CD8-positive, alpha-beta memory T cell (primary cell): ENCODE measurements at regions not wholly inside any gene's neighbourhood (a gene's known extent, or its start where the extent isn't known, plus 50 kb on each side); places are given as distances from the start of the nearest gene placed in this dataset.
"Not testable (repeated sequence)": the region's sequence is repeated elsewhere in the genome, so short reads cannot be mapped to it uniquely, and the experiment has no call there.

ENCODE experiments used
- CTCF ChIA-PET: fragments of 350-600 bp; sonication (Branson Sonifier 250); formaldehyde crosslinking; loops from one replicate; lab custom pipeline; 2021; ENCODE audit warnings: antibody characterized with exemption; lab: Charles Lee
- POLR2A ChIA-PET: fragments of 350-600 bp; sonication (Branson Sonifier 250); formaldehyde crosslinking; loops from one replicate; lab custom pipeline; 2021; ENCODE audit warnings: antibody characterized with exemption; lab: Charles Lee
- DNase-seq, 5 donors: peaks; one replicate each; pipeline versions ENCODE4 v3.0.0 to v3.0.0-alpha.2; 2020 to 2022; ENCODE audit warnings: mixed read lengths in 1 of 5
- H3K27ac ChIP-seq: one replicate; pipeline ENCODE4 v1.7.0; 2013; ENCODE audit warnings: low read depth, mild to moderate bottlenecking, low read length, moderate library complexity
- H3K27me3 ChIP-seq: 2 replicates; pipeline ENCODE4 v1.7.0; 2013; ENCODE audit warnings: low read length, mild to moderate bottlenecking; ENCODE audit not compliant: insufficient read depth, poor library complexity, severe bottlenecking
- H3K36me3 ChIP-seq: 2 replicates; pipeline ENCODE4 v1.7.0; 2013; ENCODE audit warnings: mild to moderate bottlenecking, low read length, moderate library complexity; ENCODE audit not compliant: insufficient read depth
- H3K4me1 ChIP-seq: 2 replicates; pipeline ENCODE4 v1.7.0; 2013; ENCODE audit warnings: mild to moderate bottlenecking, low read length, moderate library complexity; ENCODE audit not compliant: insufficient read depth
- H3K4me3 ChIP-seq: 2 replicates; pipeline ENCODE4 v1.7.0; 2013; ENCODE audit warnings: mild to moderate bottlenecking, low read length
- H3K9me3 ChIP-seq: 2 replicates; pipeline ENCODE4 v1.7.0; 2013; ENCODE audit warnings: mild to moderate bottlenecking, low read length
- H3K27ac Mint-ChIP-seq, 8 donors: one replicate each; pipeline ENCODE4 v1.8.0; 2020 to 2021; ENCODE audit warnings: mixed read lengths in 8 of 8, mild to moderate bottlenecking in 6 of 8, inconsistent platforms in 3 of 8, moderate library complexity in 3 of 8
- H3K27me3 Mint-ChIP-seq, 2 donors: one replicate each; pipeline ENCODE4 v1.8.0; 2020 to 2021; ENCODE audit warnings: mixed read lengths in 2 of 2, mild to moderate bottlenecking in 1 of 2, moderate library complexity in 1 of 2
- H3K36me3 Mint-ChIP-seq, 3 donors: one replicate each; pipeline ENCODE4 v1.8.0; 2020 to 2021; ENCODE audit warnings: mixed read lengths in 3 of 3, inconsistent platforms in 1 of 3, mild to moderate bottlenecking in 1 of 3
- H3K4me1 Mint-ChIP-seq, 3 donors: one replicate each; pipeline ENCODE4 v1.8.0; 2020 to 2021; ENCODE audit warnings: mixed read lengths in 3 of 3, inconsistent platforms in 1 of 3, mild to moderate bottlenecking in 1 of 3
- H3K4me3 Mint-ChIP-seq, 7 donors: one replicate each; pipeline ENCODE4 v1.8.0; 2020 to 2021; ENCODE audit warnings: mixed read lengths in 7 of 7, mild to moderate bottlenecking in 6 of 7, moderate library complexity in 4 of 7, inconsistent platforms in 2 of 7
- H3K9me3 Mint-ChIP-seq, 5 donors: one replicate each; pipeline ENCODE4 v1.8.0; 2020 to 2022; ENCODE audit warnings: mixed read lengths in 5 of 5, mild to moderate bottlenecking in 3 of 5, moderate library complexity in 2 of 5, inconsistent platforms in 1 of 5

DNA sequence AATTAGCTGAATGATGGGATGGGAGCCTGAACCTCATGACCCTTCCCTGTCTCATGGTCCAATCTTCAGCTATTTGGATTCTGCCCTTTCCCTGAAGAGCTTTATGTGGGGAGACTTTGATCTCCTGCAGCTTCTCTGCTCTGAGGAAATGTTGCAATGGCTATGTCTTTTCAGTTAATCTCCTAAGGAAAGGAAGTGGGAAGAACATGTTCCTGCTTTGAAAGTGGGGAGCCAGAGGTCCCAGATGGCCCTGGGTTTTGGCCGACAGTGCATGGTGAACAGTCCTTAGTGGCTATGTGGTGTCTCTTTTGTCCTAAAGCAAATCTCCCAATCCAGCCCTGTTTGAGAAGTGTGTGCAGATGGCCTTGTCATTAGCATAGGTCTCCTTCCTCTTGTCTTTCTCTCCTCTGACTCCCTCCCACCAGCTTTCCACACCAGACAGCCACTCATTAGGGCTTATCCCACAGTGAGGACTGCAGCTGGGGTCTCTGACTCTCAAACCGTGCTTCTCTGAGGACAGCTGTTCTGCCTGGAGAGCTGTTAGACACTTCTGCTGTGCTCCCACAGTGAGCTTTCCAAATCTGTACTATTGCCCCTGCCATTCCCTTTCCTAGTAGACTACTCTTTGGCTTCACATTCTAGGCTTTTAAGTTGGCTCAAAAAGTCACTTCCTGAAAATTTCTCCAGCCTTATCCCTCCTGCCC lies 365.8 kb upstream of the UMPS start:
- H3K9me3 Mint-ChIP-seq = peaks cover 0 to 3% (median 0%) of the 10 kb centered on the region in 5 donors
- POLR2A ChIA-PET = no interaction called here

DNA sequence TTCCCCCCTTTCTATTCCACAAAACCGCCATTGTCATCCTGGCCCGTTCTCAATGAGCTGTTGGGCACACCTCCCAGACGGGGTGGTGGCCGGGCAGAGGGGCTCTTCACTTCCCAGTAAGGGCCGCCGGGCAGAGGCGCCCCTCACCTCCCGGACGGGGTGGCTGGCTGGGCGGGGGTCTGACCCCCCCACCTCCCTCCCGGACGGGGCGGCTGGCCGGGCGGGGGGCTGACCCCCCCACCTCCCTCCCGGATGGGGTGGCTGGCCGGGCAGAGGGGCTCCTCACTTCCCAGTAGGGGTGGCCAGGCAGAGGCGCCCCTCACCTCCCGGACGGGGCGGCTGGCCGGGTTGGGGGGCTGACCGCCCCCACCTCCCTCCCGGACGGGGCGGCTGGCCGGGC lies 363.6 kb upstream of the UMPS start:
- H3K27ac Mint-ChIP-seq, H3K4me1 ChIP-seq, H3K4me3 Mint-ChIP-seq, H3K4me3 ChIP-seq, DNase-seq, H3K27me3 ChIP-seq, H3K27me3 Mint-ChIP-seq, H3K9me3 Mint-ChIP-seq, H3K27ac ChIP-seq, H3K36me3 Mint-ChIP-seq, H3K36me3 ChIP-seq, H3K4me1 Mint-ChIP-seq, POLR2A ChIA-PET, CTCF ChIA-PET, H3K9me3 ChIP-seq: not testable (repeated sequence)

More for the DNA sequence above, 365.8 kb upstream of the UMPS start:
- Histone ChIP-seq H3K27me3 (no peaks in the 10 kb centered on the region), H3K27ac (no peak overlapping the region), H3K4me3 (no peak overlapping the region), H3K36me3 (no peaks in the 10 kb centered on the region), H3K9me3 (no peaks in the 10 kb centered on the region), H3K4me1 (no peaks in the 10 kb centered on the region)
- Mint-ChIP-seq H3K4me3 (no peak overlapping the region), H3K4me1 (no peaks in the 10 kb centered on the region), H3K27me3 (peaks cover 3 to 13% of the 10 kb centered on the region in 2 donors), H3K27ac (no peak overlapping the region), H3K36me3 (no peaks in the 10 kb centered on the region)
- CTCF ChIA-PET = no interaction called here
- DNase-seq = no peak

DNA sequence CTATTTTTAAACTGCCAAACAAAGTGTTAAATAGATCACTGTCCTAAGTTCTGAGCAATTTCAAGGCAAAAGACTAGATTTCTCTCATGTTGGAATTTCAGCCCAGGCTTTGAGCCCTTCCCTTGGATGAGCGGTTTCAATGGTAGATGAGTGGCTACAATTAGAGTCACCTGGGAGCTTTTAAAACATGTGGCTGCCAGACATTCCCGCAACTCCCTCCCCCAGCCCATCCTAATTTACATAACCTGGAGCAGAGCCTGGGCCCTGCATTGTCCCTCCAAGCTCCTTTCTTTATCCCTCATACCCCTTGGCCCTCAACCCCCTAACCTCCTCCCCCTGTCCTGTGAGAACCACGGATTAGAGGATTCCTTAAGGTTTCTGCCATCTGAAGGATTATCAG lies 357.5 kb upstream of the UMPS start:
- ChIA-PET POLR2A (no interaction called here), CTCF (no interaction called here)
- no peaks in the 10 kb centered on the region for H3K27me3 ChIP-seq
- H3K4me1 ChIP-seq = no peaks in the 10 kb centered on the region
- DNase-seq = no peak
- no peak overlapping the region for H3K27ac ChIP-seq
- H3K36me3 Mint-ChIP-seq = no peaks in the 10 kb centered on the region
- H3K4me3 ChIP-seq = no peak overlapping the region
- H3K4me1 Mint-ChIP-seq = no peaks in the 10 kb centered on the region
- peaks cover 0 to 6% (median 3%) of the 10 kb centered on the region in 5 donors for H3K9me3 Mint-ChIP-seq
- H3K9me3 ChIP-seq = no peaks in the 10 kb centered on the region
- H3K4me3 Mint-ChIP-seq = no peak overlapping the region
- no peaks in the 10 kb centered on the region for H3K36me3 ChIP-seq
- H3K27me3 Mint-ChIP-seq = peaks cover 0 to 10% of the 10 kb centered on the region in 2 donors
- H3K27ac Mint-ChIP-seq = no peak overlapping the region

DNA sequence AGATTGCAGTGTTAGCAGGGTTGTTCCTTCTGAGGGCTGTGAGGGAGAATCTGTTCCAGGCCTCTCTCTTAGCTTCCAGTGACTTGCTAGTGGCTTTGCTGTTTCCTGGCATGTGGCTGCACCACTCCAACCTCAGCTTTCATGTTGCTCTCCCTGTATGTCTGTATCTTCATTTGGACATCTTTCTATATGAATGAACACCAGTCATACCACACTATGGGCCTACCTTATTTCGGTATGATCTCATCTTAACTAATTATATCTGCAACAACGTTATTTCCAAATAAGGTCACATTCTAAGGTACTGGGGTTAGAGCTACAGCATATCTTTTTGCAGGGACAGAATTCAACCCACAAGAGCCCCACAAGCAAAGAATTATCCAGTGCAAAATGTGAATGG lies 356.7 kb upstream of the UMPS start:
- Histone ChIP-seq H3K27ac (no peak overlapping the region), H3K4me1 (no peaks in the 10 kb centered on the region), H3K36me3 (no peaks in the 10 kb centered on the region), H3K9me3 (no peaks in the 10 kb centered on the region), H3K4me3 (no peak overlapping the region), H3K27me3 (no peaks in the 10 kb centered on the region)
- Mint-ChIP-seq H3K36me3 (no peaks in the 10 kb centered on the region), H3K27me3 (peaks cover 0 to 10% of the 10 kb centered on the region in 2 donors), H3K4me3 (no peak overlapping the region), H3K27ac (no peak overlapping the region), H3K9me3 (peaks cover 0 to 8% (median 3%) of the 10 kb centered on the region in 5 donors), H3K4me1 (no peaks in the 10 kb centered on the region)
- DNase-seq = no peak
- POLR2A ChIA-PET = no interaction called here
- CTCF ChIA-PET = no interaction called here

DNA sequence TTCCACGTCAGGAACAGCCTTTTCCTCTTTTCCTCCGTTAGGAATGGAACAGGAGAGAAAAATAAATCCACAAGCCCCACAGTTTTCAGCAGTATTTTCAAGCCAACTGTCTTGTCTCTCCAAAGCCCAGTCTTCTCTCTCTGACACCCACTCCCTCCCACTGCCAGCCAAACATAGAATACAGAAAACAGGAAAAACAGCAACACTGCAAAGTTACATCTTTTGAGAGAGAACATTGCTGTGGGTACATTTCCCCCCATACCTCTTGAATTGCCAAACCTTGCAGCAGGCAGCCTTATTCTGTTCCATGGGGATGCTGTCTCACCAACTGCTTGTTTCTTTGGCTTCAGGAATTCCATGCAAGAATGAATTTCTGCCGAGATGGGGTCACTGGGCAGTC lies 355.7 kb upstream of the UMPS start:
- no peaks in the 10 kb centered on the region for H3K9me3 ChIP-seq
- no peaks in the 10 kb centered on the region for H3K27me3 ChIP-seq
- DNase-seq = no peak
- ChIA-PET CTCF (no interaction called here), POLR2A (no interaction called here)
- no peaks in the 10 kb centered on the region for H3K36me3 Mint-ChIP-seq
- peaks cover 0 to 10% of the 10 kb centered on the region in 2 donors for H3K27me3 Mint-ChIP-seq
- H3K27ac Mint-ChIP-seq = no peak overlapping the region
- H3K4me1 ChIP-seq = no peaks in the 10 kb centered on the region
- no peak overlapping the region for H3K27ac ChIP-seq
- H3K36me3 ChIP-seq = no peaks in the 10 kb centered on the region
- H3K9me3 Mint-ChIP-seq = peaks cover 0 to 6% (median 0%) of the 10 kb centered on the region in 5 donors
- H3K4me3 Mint-ChIP-seq = no peak overlapping the region
- H3K4me1 Mint-ChIP-seq = no peaks in the 10 kb centered on the region
- H3K4me3 ChIP-seq = no peak overlapping the region

DNA sequence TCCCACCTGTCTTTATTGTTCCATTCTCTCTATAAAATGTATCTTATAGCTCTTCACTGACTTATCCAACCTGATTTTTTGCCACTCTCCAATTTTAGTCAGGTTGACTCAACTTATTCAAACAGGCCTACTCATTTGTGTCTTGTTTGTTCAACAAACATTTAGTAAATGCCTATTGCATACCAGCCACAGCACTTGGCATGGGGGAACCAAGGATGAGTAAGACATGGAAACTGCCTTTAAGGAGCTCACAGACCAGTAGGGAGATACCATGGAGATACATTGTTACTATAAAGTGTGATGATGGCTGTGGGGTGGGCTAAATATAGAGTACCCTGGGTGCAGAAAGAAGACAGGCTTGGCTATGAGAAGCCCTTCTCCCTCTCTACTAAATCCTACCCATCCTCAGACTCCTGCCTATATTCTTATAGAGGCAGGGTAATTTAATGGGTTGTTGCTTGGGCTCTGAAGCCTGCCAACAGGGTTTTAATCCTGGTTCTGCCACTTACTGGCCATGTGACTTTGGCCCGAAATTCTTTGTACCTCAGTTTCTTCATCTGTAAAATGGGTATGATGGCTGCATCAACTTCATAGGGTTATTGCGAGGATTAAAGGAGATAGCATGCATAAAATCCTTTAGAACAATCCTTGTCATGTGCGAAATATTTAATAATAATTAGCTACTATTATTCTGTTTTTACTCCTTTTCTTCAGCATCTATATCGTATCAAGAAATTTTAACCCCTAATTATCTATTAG lies 348.5 kb upstream of the UMPS start:
- Mint-ChIP-seq H3K36me3 (no peaks in the 10 kb centered on the region), H3K9me3 (peaks cover 0 to 5% (median 0%) of the 10 kb centered on the region in 5 donors), H3K4me1 (no peaks in the 10 kb centered on the region), H3K27me3 (peaks cover 6 to 8% of the 10 kb centered on the region in 2 donors), H3K4me3 (no peak overlapping the region), H3K27ac (no peak overlapping the region)
- Histone ChIP-seq H3K27me3 (no peaks in the 10 kb centered on the region), H3K9me3 (no peaks in the 10 kb centered on the region), H3K4me3 (no peak overlapping the region), H3K36me3 (no peaks in the 10 kb centered on the region), H3K4me1 (no peaks in the 10 kb centered on the region), H3K27ac (no peak overlapping the region)
- no peak for DNase-seq
- POLR2A ChIA-PET = no interaction called here
- CTCF ChIA-PET = interaction anchor here (1.5 kb wide), 1 partner anchor 9 kb away, joined by 3 read pairs; no protein-coding TSS in a partner anchor

DNA sequence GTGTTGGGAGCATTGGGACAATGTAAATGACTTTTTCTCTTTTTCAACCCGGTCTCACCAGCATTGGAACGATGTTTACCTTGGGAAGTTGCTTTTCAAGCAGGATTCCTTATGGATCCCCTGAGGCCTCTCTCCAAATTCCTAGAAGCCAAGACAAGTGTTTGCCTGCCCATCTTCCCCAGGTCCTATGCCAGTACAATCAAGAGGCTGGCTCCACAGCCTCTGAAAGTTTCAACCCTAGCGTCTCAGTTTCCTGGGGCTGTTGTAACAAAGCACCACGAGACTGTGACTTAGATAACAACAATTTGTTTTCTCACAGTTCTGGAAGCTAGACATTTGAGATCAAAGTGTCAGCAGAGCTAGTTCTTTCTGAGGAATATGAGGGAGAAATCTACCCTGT lies 347.2 kb upstream of the UMPS start:
- H3K36me3 Mint-ChIP-seq = no peaks in the 10 kb centered on the region
- H3K27ac ChIP-seq = no peak overlapping the region
- H3K9me3 ChIP-seq = no peaks in the 10 kb centered on the region
- peaks cover 6 to 11% of the 10 kb centered on the region in 2 donors for H3K27me3 Mint-ChIP-seq
- no peak overlapping the region for H3K4me3 ChIP-seq
- H3K4me1 Mint-ChIP-seq = no peaks in the 10 kb centered on the region
- CTCF ChIA-PET = no interaction called here
- POLR2A ChIA-PET = no interaction called here
- no peak for DNase-seq
- H3K4me1 ChIP-seq = no peaks in the 10 kb centered on the region
- no peaks in the 10 kb centered on the region for H3K36me3 ChIP-seq
- H3K27ac Mint-ChIP-seq = no peak overlapping the region
- no peaks in the 10 kb centered on the region for H3K27me3 ChIP-seq
- H3K4me3 Mint-ChIP-seq = no peak overlapping the region
- H3K9me3 Mint-ChIP-seq = peaks cover 0 to under 1% (median 0%) of the 10 kb centered on the region in 5 donors

DNA sequence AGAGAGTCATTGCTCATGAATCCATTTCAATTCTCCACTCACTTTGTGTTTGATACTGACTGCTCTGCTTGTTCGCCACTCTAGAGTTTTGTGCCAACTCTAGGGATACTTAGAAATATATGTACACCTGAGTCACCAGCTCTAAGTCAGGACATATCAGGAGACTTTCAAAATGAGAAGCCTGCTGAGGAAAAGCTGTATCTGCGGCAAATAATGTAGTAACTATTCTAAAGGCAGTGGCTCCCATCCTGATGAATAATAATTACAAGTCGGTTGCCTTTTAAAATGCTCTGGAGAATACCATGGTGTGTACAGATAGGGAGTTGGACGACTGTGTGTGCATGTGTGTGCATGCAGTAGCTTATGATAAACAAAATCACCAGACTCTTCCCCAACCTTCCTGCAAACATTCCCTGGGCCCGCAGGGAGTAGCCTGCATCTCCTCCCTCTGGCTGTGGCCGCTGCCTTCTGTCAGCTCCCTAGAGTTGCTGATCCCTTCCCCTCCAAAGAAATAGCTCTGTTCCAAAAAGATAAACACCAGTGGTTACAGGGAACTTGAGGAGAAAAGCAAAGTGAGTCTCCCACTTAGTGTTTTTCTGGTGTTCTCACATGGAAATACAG lies 346.3 kb upstream of the UMPS start:
- no peak for DNase-seq
- Histone ChIP-seq H3K27me3 (no peaks in the 10 kb centered on the region), H3K9me3 (no peaks in the 10 kb centered on the region), H3K27ac (no peak overlapping the region), H3K4me3 (no peak overlapping the region), H3K36me3 (no peaks in the 10 kb centered on the region), H3K4me1 (no peaks in the 10 kb centered on the region)
- ChIA-PET CTCF (no interaction called here), POLR2A (no interaction called here)
- Mint-ChIP-seq H3K4me3 (no peak overlapping the region), H3K4me1 (no peaks in the 10 kb centered on the region), H3K27me3 (peaks cover 7 to 11% of the 10 kb centered on the region in 2 donors), H3K36me3 (no peaks in the 10 kb centered on the region), H3K27ac (no peak overlapping the region), H3K9me3 (no peaks in the 10 kb centered on the region)
